ENCODE measurements at regions not wholly inside any gene's neighbourhood (a gene's known extent, or its start where the extent isn't known, plus 50 kb on each side); places are given as distances from the start of the nearest gene placed in this dataset.

- TF ChIP-seq, protein P1, sequence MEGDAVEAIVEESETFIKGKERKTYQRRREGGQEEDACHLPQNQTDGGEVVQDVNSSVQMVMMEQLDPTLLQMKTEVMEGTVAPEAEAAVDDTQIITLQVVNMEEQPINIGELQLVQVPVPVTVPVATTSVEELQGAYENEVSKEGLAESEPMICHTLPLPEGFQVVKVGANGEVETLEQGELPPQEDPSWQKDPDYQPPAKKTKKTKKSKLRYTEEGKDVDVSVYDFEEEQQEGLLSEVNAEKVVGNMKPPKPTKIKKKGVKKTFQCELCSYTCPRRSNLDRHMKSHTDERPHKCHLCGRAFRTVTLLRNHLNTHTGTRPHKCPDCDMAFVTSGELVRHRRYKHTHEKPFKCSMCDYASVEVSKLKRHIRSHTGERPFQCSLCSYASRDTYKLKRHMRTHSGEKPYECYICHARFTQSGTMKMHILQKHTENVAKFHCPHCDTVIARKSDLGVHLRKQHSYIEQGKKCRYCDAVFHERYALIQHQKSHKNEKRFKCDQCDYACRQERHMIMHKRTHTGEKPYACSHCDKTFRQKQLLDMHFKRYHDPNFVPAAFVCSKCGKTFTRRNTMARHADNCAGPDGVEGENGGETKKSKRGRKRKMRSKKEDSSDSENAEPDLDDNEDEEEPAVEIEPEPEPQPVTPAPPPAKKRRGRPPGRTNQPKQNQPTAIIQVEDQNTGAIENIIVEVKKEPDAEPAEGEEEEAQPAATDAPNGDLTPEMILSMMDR (conservative IDR thresholded peaks at IDR 0.05 in 1 of 2, IDR thresholded peaks at IDR 0.05 in 1 of 2; ENCODE audit: extremely low read depth in 1 of 2, insufficient read depth in 1 of 2, low read depth in 1 of 2, low read length in 2 of 2): no peak
- TF ChIP-seq EZH2 (IDR thresholded peaks at IDR 0.05; ENCODE audit: borderline replicate concordance, low read length): no peak
These were observed 303.9 kb downstream of the ETS1 start for GRCh38 chr11:128283451-128283850.
